ENCODE measurements at regions not wholly inside any gene's neighbourhood (a gene's known extent, or its start where the extent isn't known, plus 50 kb on each side); places are given as distances from the start of the nearest gene placed in this dataset.

- no peak for DNase-seq
Observed at GRCh38 chr4:108270466-108271450, 102.0 kb upstream of the LEF1 start.

GRCh38 chr4:108264693-108265092 lies 96.0 kb upstream of the LEF1 start:
- DNase-seq: no peak

GRCh38 chr4:108263057-108263456 lies 94.3 kb upstream of the LEF1 start:
- no peak for DNase-seq

GRCh38 chr4:108261026-108261425 lies 92.3 kb upstream of the LEF1 start:
- DNase-seq: no peak

GRCh38 chr4:108256538-108256937 lies 87.8 kb upstream of the LEF1 start:
- no peak for DNase-seq

GRCh38 chr4:108255203-108255747 lies 86.5 kb upstream of the LEF1 start:
- no peak for DNase-seq

- DNase-seq: no peak
Observed at GRCh38 chr4:108249397-108249796, 80.7 kb upstream of the LEF1 start.

- no peak for DNase-seq
Observed at GRCh38 chr4:108247387-108248049, 78.8 kb upstream of the LEF1 start.

- DNase-seq: no peak
Observed at GRCh38 chr4:108244606-108245005, 75.9 kb upstream of the LEF1 start.

- no peak for DNase-seq
Observed at GRCh38 chr4:108240366-108240765, 71.6 kb upstream of the LEF1 start.

GRCh38 chr4:108237693-108238092 lies 69.0 kb upstream of the LEF1 start:
- DNase-seq: no peak

- DNase-seq: no peak
Observed at GRCh38 chr4:108236264-108236663, 67.5 kb upstream of the LEF1 start.

- DNase-seq: no peak
Observed at GRCh38 chr4:108227923-108228322, 59.2 kb upstream of the LEF1 start.

GRCh38 chr4:108224611-108225053 lies 55.9 kb upstream of the LEF1 start:
- DNase-seq: no peak

- no peak for DNase-seq
Observed at GRCh38 chr4:108223313-108223712, 54.6 kb upstream of the LEF1 start.

GRCh38 chr4:108219998-108220397 lies 51.3 kb upstream of the LEF1 start:
- DNase-seq: no peak
